IMR-90 (cell line): ENCODE measurements at regions not wholly inside any gene's neighbourhood (a gene's known extent, or its start where the extent isn't known, plus 50 kb on each side); places are given as distances from the start of the nearest gene placed in this dataset.

Experiments
- ATAC-seq: fragments of 200-7000 bp; cut with Tn5 transposase; 2 replicates; pipeline ENCODE4 v1.9.1; 2020; ENCODE audit warnings: low read depth, mild to moderate bottlenecking, moderate library complexity
- BruUV-seq: library from RNA; stranded (reverse); fragments of 400-500 nt; replicated peaks from 2 replicates; lab custom pipeline; 2021; lab: Mats Ljungman, UMichigan
- CTCF ChIA-PET: fragments of 300-600 bp; formaldehyde crosslinking; extraction: SDS; loops from one replicate; lab custom pipeline; 2021; ENCODE audit warnings: antibody characterized with exemption; lab: Yijun Ruan, JAX
- POLR2A ChIA-PET: fragments of 300-600 bp; sonication (Branson Sonifier 250); formaldehyde crosslinking; loops from one replicate; lab custom pipeline; 2022; ENCODE audit warnings: antibody characterized with exemption; ENCODE audit not compliant: unreplicated experiment; lab: Charles Lee
- DNase-seq: peaks from one replicate; pipeline ENCODE4 v3.0.0; 2013
- H2AFZ ChIP-seq: replicated peaks from 2 replicates; pipeline ENCODE3; 2013; ENCODE audit warnings: low read length, mild to moderate bottlenecking; ENCODE audit not compliant: poor library complexity
- H2AK5ac ChIP-seq: 2 replicates; pipeline ENCODE4 v1.6.1; 2013; ENCODE audit warnings: low read depth, low read length, inconsistent platforms
- H2AK9ac ChIP-seq: replicated peaks from 2 replicates; pipeline ENCODE3; 2013; ENCODE audit warnings: mild to moderate bottlenecking, low read depth, low read length, moderate library complexity; ENCODE audit not compliant: poor library complexity
- H2BK120ac ChIP-seq: 2 replicates; pipeline ENCODE4 v1.6.1; 2013; ENCODE audit warnings: low read depth, low read length, inconsistent platforms
- H2BK15ac ChIP-seq: 3 replicates; pipeline ENCODE4 v1.6.1; 2013; ENCODE audit warnings: low read depth, low read length, inconsistent platforms
- H2BK20ac ChIP-seq: 2 replicates; pipeline ENCODE4 v1.6.1; 2013; ENCODE audit warnings: low read depth, mild to moderate bottlenecking, inconsistent platforms, low read length, moderate library complexity
- H2BK5ac ChIP-seq: 2 replicates; pipeline ENCODE4 v1.6.1; 2013; ENCODE audit warnings: mild to moderate bottlenecking, low read depth, low read length, inconsistent platforms; ENCODE audit not compliant: poor library complexity, severe bottlenecking
- H3K14ac ChIP-seq: replicated peaks from 2 replicates; pipeline ENCODE4 v1.6.1; 2013; ENCODE audit warnings: low read depth, low read length, inconsistent platforms
- H3K18ac ChIP-seq: 2 replicates; pipeline ENCODE4 v1.6.1; 2013; ENCODE audit warnings: low read depth, low read length, control low read depth
- H3K23ac ChIP-seq: 2 replicates; pipeline ENCODE4 v1.6.1; 2013; ENCODE audit warnings: low read depth, low read length, inconsistent platforms
- H3K27ac ChIP-seq: 2 replicates; pipeline ENCODE4 v1.5.1; 2013; ENCODE audit warnings: mild to moderate bottlenecking, control low read depth, low read length; ENCODE audit not compliant: insufficient read depth
- H3K27me3 ChIP-seq: 2 replicates; pipeline ENCODE4 v1.6.1; 2013; ENCODE audit warnings: low read length; ENCODE audit not compliant: control insufficient read depth, insufficient read depth
- H3K36me3 ChIP-seq: 2 replicates; pipeline ENCODE4 v1.6.1; 2013; ENCODE audit warnings: low read length, mixed read lengths; ENCODE audit not compliant: control insufficient read depth, insufficient read depth
- H3K4ac ChIP-seq: 2 replicates; pipeline ENCODE4 v1.6.1; 2013; ENCODE audit warnings: low read depth, low read length, inconsistent platforms
- H3K4me1 ChIP-seq: 2 replicates; pipeline ENCODE4 v1.6.1; 2013; ENCODE audit warnings: low read length, mixed read lengths; ENCODE audit not compliant: control insufficient read depth, insufficient read depth
- H3K4me2 ChIP-seq: 2 replicates; pipeline ENCODE4 v1.6.1; 2013; ENCODE audit warnings: low read depth, mild to moderate bottlenecking, control low read depth, low read length, moderate library complexity
- H3K4me3 ChIP-seq: 2 replicates; pipeline ENCODE4 v1.5.1; 2013; ENCODE audit warnings: low read depth, mild to moderate bottlenecking, control low read depth, low read length, moderate library complexity; ENCODE audit not compliant: insufficient read depth
- H3K56ac ChIP-seq: 2 replicates; pipeline ENCODE4 v1.6.1; 2013; ENCODE audit warnings: low read length, inconsistent platforms; ENCODE audit not compliant: insufficient read depth; ENCODE audit errors: extremely low read depth
- H3K79me1 ChIP-seq, 2 experiments: 2 replicates each; pipeline ENCODE4 v1.6.1; 2013; ENCODE audit warnings: low read length in 2 of 2, inconsistent platforms in 1 of 2, low read depth in 1 of 2
- H3K9ac ChIP-seq: 2 replicates; pipeline ENCODE4 v1.6.1; 2013; ENCODE audit warnings: low read depth, low read length, control low read depth
- H3K9me1 ChIP-seq: 2 replicates; pipeline ENCODE4 v1.6.1; 2013; ENCODE audit warnings: low read length, inconsistent platforms; ENCODE audit not compliant: insufficient read depth
- H3K9me3 ChIP-seq: 2 replicates; pipeline ENCODE4 v1.6.1; 2013; ENCODE audit warnings: low read length; ENCODE audit not compliant: control insufficient read depth, insufficient read depth
- H4K20me1 ChIP-seq: 2 replicates; pipeline ENCODE4 v1.6.1; 2013; ENCODE audit warnings: low read length, inconsistent platforms; ENCODE audit not compliant: insufficient read depth
- H4K5ac ChIP-seq: 2 replicates; pipeline ENCODE4 v1.6.1; 2013; ENCODE audit warnings: mild to moderate bottlenecking, low read depth, low read length, control low read depth
- H4K8ac ChIP-seq, 2 experiments: 2 replicates each; pipeline ENCODE4 v1.6.1; 2013; ENCODE audit warnings: low read depth in 2 of 2, low read length in 2 of 2, control low read depth in 1 of 2, inconsistent platforms in 1 of 2
- H4K91ac ChIP-seq: 2 replicates; pipeline ENCODE4 v1.6.1; 2013; ENCODE audit warnings: low read depth, low read length, inconsistent platforms; ENCODE audit not compliant: insufficient read depth
- CHD1 ChIP-seq: IDR thresholded peaks from 2 replicates; pipeline ENCODE4 v1.6.1; 2012; ENCODE audit warnings: low read depth, low read length, improper control_type of control experiment
- FOS ChIP-seq: fragments of 150-350 bp; IDR thresholded peaks from 2 replicates; pipeline ENCODE4 v1.6.1; 2016; ENCODE audit warnings: low read depth, low read length
- WGBS, 2 experiments: methylation state at CpG; one replicate each; pipeline versions ENCODE4 v1.1.5 to v1.1.7; 2013; ENCODE audit warnings: missing lambda C conversion rate in 2 of 2; ENCODE audit not compliant: insufficient read length in 1 of 2; ENCODE audit errors: extremely low coverage in 2 of 2; 5-methylcytosine and 5-hydroxymethylcytosine counted together
- dilution Hi-C: fragments of 300-500 bp; cut with HindIII; formaldehyde crosslinking; loops from one replicate; pipeline ENCODE4 v1.14.3; 2018; ENCODE audit warnings: low sequenced_read_pairs; ENCODE audit not compliant: unreplicated experiment
- in situ Hi-C: fragments of 300-500 bp; cut with MboI; formaldehyde crosslinking; loops from 3 replicates; pipeline ENCODE4 v1.14.3; 2019; ENCODE audit warnings: low sequenced_read_pairs, inconsistent platforms, mixed read lengths
- intact Hi-C: fragments of 100-400 bp; cut with micrococcal nuclease; formaldehyde crosslinking; loops from 2 replicates; pipeline ENCODE4 v1.10.0; 2022

DNA sequence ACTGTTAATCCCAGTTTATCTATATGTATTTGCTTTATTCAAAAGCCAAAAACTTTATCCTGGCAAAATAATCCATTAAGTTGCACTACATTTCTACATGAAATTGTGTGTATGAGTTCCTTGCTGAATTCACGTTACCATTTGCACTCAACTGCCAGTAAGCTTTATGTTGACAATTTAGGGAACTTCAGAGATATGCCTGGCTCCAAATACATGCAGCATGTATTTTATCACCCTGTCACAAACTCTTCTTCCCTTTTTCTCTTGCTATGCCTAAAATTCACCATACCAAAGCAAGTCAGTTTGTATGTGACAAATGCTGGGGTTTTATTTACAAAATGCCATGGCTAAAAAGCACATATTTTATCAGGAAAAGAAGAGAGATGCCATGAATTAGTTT, 157.6 kb upstream of the CDH2 start:
- TF ChIP-seq FOS (no peak), CHD1 (no peak)
- no peak overlapping the region for H2AFZ ChIP-seq
- no peak overlapping the region for H3K4me2 ChIP-seq
- no peaks in the 10 kb centered on the region for H3K36me3 ChIP-seq
- ChIA-PET CTCF (no interaction called here), POLR2A (no interaction called here)
- H3K79me1 ChIP-seq, result no peaks in the 10 kb centered on the region
- H3K4ac ChIP-seq, result no peak overlapping the region
- H3K27me3 ChIP-seq, result no peaks in the 10 kb centered on the region
- no peak overlapping the region for H2BK5ac ChIP-seq
- H2BK20ac ChIP-seq, result no peak overlapping the region
- H2AK5ac ChIP-seq, result no peak overlapping the region
- no peak overlapping the region for H4K8ac ChIP-seq
- no peak overlapping the region for H4K5ac ChIP-seq
- no peaks in the 10 kb centered on the region for H3K9me1 ChIP-seq
- H2BK120ac ChIP-seq, result no peak overlapping the region
- H4K91ac ChIP-seq, result no peak overlapping the region
- H2BK15ac ChIP-seq, result no peak overlapping the region
- H3K56ac ChIP-seq, result no peak overlapping the region
- dilution Hi-C loops (no loop called here), in situ Hi-C loops (no loop called here), intact Hi-C loops (no loop called here)
- no peak overlapping the region for H3K18ac ChIP-seq
- WGBS, 2 experiments, result no CpG with 5 or more reads among the region's 1 CpG
- H3K4me3 ChIP-seq, result no peak overlapping the region
- H3K14ac ChIP-seq, result no peak overlapping the region
- H3K23ac ChIP-seq, result no peak overlapping the region
- BruUV-seq, result no TSS peak
- H3K27ac ChIP-seq, result no peak overlapping the region
- H2AK9ac ChIP-seq, result no peak overlapping the region
- DNase-seq (no peak), ATAC-seq (no peak)
- H3K9me3 ChIP-seq, result no peaks in the 10 kb centered on the region
- H4K20me1 ChIP-seq, result no peaks in the 10 kb centered on the region
- H3K9ac ChIP-seq, result no peak overlapping the region
- no peaks in the 10 kb centered on the region for H3K4me1 ChIP-seq
